ENCODE measurements at regions not wholly inside any gene's neighbourhood (a gene's known extent, or its start where the extent isn't known, plus 50 kb on each side); places are given as distances from the start of the nearest gene placed in this dataset.

DNA sequence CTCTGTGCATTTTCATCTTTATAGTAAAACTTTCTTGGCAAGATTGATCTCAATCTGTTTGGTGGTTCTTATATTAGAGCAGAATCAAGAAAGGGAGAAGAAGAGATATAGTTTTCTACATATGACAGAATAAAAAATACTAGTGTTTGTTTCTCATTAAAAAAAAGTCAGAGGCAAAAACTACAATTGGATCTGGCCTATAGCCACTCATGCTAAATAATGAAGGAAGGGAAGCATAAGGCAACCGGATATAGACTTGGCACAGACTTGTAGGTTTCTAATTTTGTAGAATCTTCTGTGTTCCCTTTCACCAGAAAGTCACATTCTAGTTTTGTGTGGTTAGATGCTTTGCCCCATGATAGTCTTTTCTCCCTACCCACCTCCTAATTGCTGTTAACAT lies 306.2 kb downstream of the PIK3R1 start:
- TF ChIP-seq, protein P1, sequence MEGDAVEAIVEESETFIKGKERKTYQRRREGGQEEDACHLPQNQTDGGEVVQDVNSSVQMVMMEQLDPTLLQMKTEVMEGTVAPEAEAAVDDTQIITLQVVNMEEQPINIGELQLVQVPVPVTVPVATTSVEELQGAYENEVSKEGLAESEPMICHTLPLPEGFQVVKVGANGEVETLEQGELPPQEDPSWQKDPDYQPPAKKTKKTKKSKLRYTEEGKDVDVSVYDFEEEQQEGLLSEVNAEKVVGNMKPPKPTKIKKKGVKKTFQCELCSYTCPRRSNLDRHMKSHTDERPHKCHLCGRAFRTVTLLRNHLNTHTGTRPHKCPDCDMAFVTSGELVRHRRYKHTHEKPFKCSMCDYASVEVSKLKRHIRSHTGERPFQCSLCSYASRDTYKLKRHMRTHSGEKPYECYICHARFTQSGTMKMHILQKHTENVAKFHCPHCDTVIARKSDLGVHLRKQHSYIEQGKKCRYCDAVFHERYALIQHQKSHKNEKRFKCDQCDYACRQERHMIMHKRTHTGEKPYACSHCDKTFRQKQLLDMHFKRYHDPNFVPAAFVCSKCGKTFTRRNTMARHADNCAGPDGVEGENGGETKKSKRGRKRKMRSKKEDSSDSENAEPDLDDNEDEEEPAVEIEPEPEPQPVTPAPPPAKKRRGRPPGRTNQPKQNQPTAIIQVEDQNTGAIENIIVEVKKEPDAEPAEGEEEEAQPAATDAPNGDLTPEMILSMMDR (conservative IDR thresholded peaks at IDR 0.05; ENCODE audit: low read depth, low read length): no peak
- TF ChIP-seq EZH2 (IDR thresholded peaks at IDR 0.05; ENCODE audit: borderline replicate concordance, low read depth, low read length, poor library complexity, severe bottlenecking): no peak

All from A673 (cell line).